Osteoblast (primary cell): ENCODE measurements at regions not wholly inside any gene's neighbourhood (a gene's known extent, or its start where the extent isn't known, plus 50 kb on each side); places are given as distances from the start of the nearest gene placed in this dataset.

Source experiments
- DNase-seq: peaks from one replicate; pipeline ENCODE4 v3.0.0; 2011; ENCODE audit warnings: low spot score, mixed read lengths; ENCODE audit not compliant: insufficient read length; ENCODE audit errors: missing footprints
- H2AFZ ChIP-seq: 2 replicates; pipeline ENCODE4 v1.6.0; 2011; ENCODE audit warnings: mild to moderate bottlenecking, low read length
- H3K27ac ChIP-seq: 2 replicates; pipeline ENCODE4 v1.5.1; 2011; ENCODE audit warnings: mild to moderate bottlenecking, low read depth, low read length, moderate library complexity
- H3K27me3 ChIP-seq: 2 replicates; pipeline ENCODE4 v1.6.0; 2012; ENCODE audit warnings: mild to moderate bottlenecking, control low read depth, inconsistent platforms, low read length, moderate library complexity; ENCODE audit not compliant: insufficient read depth
- H3K36me3 ChIP-seq: 2 replicates; pipeline ENCODE4 v1.5.1; 2011; ENCODE audit warnings: mild to moderate bottlenecking, low read length, control low read depth, moderate library complexity; ENCODE audit not compliant: insufficient read depth
- H3K4me1 ChIP-seq: 2 replicates; pipeline ENCODE4 v1.5.1; 2011; ENCODE audit warnings: mild to moderate bottlenecking, low read length, control low read depth, moderate library complexity; ENCODE audit not compliant: insufficient read depth
- H3K4me2 ChIP-seq: 2 replicates; pipeline ENCODE4 v1.6.0; 2011; ENCODE audit warnings: mild to moderate bottlenecking, low read length; ENCODE audit not compliant: insufficient read depth
- H3K4me3 ChIP-seq: fragments of 200-600 bp; sonication (generic); 3 replicates; pipeline ENCODE4 v1.5.1; 2012; ENCODE audit warnings: mild to moderate bottlenecking, low read length, inconsistent platforms; ENCODE audit not compliant: insufficient read depth
- H3K79me2 ChIP-seq: 2 replicates; pipeline ENCODE4 v1.6.0; 2012; ENCODE audit warnings: mild to moderate bottlenecking, low read length, control low read depth, inconsistent platforms; ENCODE audit not compliant: insufficient read depth
- H3K9me3 ChIP-seq: 2 replicates; pipeline ENCODE4 v1.5.1; 2011; ENCODE audit warnings: low read depth, low read length, control low read depth
- H4K20me1 ChIP-seq: 2 replicates; pipeline ENCODE4 v1.6.0; 2012; ENCODE audit warnings: mild to moderate bottlenecking, low read length, control low read depth; ENCODE audit not compliant: insufficient read depth
- TF ChIP-seq, protein P1 (sequence below): IDR thresholded peaks from 2 replicates; pipeline ENCODE4 v1.5.1; 2011; ENCODE audit warnings: mild to moderate bottlenecking, low read depth, low read length, moderate library complexity; ENCODE audit errors: extremely low read depth

DNA sequence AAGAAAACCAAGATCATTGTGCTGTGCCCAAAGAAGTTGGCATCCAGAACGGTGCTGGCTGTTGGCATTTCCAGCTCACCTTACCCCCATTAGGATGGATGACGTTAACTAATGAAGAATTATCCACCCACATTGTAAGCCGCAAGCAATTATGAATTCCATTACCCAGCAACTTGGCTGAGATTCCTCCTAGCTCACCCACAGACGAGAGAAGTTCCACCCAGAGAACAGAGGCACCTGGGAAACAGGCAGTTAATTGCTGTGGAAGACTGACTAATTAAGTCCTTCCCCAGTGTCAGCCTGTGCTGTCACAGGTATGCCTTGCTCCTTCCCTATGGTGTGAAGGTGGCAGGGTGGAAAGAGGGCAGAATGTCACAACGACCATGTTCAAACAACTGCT, 456.2 kb upstream of the CDH5 start:
- no peak overlapping the region for H2AFZ ChIP-seq
- H3K4me3 ChIP-seq: no peak overlapping the region
- H3K27me3 ChIP-seq: peaks cover 6% of the 10 kb centered on the region
- no peak overlapping the region for H3K27ac ChIP-seq
- no peaks in the 10 kb centered on the region for H4K20me1 ChIP-seq
- no peak overlapping the region for H3K4me2 ChIP-seq
- H3K9me3 ChIP-seq: no peaks in the 10 kb centered on the region
- H3K79me2 ChIP-seq: no peaks in the 10 kb centered on the region
- H3K4me1 ChIP-seq: no peaks in the 10 kb centered on the region
- no peak for DNase-seq
- H3K36me3 ChIP-seq: no peaks in the 10 kb centered on the region
- TF ChIP-seq, protein P1, sequence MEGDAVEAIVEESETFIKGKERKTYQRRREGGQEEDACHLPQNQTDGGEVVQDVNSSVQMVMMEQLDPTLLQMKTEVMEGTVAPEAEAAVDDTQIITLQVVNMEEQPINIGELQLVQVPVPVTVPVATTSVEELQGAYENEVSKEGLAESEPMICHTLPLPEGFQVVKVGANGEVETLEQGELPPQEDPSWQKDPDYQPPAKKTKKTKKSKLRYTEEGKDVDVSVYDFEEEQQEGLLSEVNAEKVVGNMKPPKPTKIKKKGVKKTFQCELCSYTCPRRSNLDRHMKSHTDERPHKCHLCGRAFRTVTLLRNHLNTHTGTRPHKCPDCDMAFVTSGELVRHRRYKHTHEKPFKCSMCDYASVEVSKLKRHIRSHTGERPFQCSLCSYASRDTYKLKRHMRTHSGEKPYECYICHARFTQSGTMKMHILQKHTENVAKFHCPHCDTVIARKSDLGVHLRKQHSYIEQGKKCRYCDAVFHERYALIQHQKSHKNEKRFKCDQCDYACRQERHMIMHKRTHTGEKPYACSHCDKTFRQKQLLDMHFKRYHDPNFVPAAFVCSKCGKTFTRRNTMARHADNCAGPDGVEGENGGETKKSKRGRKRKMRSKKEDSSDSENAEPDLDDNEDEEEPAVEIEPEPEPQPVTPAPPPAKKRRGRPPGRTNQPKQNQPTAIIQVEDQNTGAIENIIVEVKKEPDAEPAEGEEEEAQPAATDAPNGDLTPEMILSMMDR: no peak

DNA sequence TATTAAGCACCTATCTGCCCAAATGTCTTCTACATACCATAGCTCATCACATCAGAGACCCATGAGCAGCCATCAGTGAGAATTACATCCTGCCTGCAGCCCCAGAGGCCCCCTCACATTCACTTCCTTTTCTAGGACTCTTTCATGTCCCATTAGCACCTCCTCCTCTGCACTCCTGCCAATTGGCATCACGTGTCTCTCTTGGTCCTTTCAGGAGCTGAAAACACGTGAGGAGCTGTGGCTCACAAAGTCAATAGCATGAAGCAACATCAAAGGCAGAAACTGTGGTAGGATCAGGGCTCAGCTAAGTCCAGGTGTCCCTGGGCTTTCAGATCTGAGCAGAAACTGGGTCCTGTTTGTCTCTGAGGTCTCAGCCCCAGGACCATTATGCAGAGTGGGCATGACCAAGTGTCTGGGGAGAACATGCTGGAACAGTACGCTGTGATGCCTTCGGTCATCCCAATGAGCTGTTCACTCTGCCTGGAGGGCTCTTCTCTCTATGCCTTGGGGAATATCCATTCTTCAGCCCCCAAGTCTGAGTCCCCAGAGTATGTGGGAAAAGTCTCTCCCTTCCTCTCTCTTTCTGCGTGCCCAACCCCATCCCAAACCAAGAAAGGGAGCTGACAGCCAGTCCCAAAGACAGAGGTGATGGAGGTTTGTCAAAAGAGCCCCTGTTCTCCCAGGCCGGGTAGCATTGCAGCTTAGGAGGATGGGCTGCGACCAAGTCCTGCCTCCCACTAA, 457.0 kb upstream of the CDH5 start:
- no peaks in the 10 kb centered on the region for H3K4me1 ChIP-seq
- H3K79me2 ChIP-seq: no peaks in the 10 kb centered on the region
- H3K27me3 ChIP-seq: peaks cover 7% of the 10 kb centered on the region
- H2AFZ ChIP-seq: no peak overlapping the region
- no peak for DNase-seq
- H4K20me1 ChIP-seq: no peaks in the 10 kb centered on the region
- no peaks in the 10 kb centered on the region for H3K36me3 ChIP-seq
- H3K9me3 ChIP-seq: no peaks in the 10 kb centered on the region
- no peak overlapping the region for H3K4me3 ChIP-seq
- H3K27ac ChIP-seq: no peak overlapping the region
- TF ChIP-seq, protein P1: no peak
- H3K4me2 ChIP-seq: no peak overlapping the region

DNA sequence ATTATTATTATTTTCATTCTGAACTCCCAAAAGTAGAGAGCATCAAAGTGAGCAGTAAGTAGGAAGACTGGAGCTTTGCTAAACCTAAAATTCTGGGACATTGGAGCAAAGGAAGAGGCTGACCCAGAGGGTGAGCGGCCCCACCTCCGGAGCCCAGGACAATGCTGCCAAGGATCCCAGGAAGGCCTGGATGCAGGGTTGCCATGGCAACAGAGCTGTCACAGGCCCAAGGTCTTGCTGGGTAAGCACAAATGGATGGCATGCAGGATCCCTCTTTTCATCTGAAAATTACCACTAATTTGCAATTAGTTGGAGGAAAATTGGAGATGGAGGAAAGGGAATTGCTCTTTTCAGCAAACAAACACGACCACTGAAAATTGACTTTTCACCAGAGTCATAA, 457.9 kb upstream of the CDH5 start:
- H3K4me3 ChIP-seq: no peak overlapping the region
- no peaks in the 10 kb centered on the region for H4K20me1 ChIP-seq
- no peak for DNase-seq
- no peak overlapping the region for H3K27ac ChIP-seq
- H2AFZ ChIP-seq: no peak overlapping the region
- H3K9me3 ChIP-seq: no peaks in the 10 kb centered on the region
- TF ChIP-seq, protein P1: no peak
- no peaks in the 10 kb centered on the region for H3K4me1 ChIP-seq
- H3K27me3 ChIP-seq: peaks cover 9% of the 10 kb centered on the region
- H3K79me2 ChIP-seq: no peaks in the 10 kb centered on the region
- no peaks in the 10 kb centered on the region for H3K36me3 ChIP-seq
- no peak overlapping the region for H3K4me2 ChIP-seq

DNA sequence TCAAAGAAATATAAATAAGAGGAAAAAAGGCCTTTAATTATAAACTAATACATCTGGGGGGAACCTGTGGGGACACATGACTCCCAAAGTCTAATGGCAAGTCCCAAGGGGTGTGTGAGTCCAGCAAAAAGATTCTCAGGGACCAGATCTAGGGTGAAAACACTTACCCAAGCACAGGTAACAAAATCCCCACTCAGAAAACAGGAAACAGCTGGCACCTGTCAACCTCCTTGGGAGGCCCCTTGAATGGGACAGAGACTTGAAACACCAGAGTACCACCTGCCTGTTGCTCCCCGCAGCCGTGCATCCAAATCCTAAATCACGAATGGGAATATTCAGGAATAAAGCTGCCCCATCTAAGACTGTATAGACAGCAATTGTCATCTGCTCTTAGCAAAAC, 461.2 kb upstream of the CDH5 start:
- H3K4me3 ChIP-seq: no peak overlapping the region
- H3K36me3 ChIP-seq: no peaks in the 10 kb centered on the region
- H3K4me1 ChIP-seq: no peaks in the 10 kb centered on the region
- H4K20me1 ChIP-seq: no peaks in the 10 kb centered on the region
- TF ChIP-seq, protein P1: no peak
- no peak overlapping the region for H2AFZ ChIP-seq
- no peak overlapping the region for H3K27ac ChIP-seq
- H3K4me2 ChIP-seq: no peak overlapping the region
- H3K79me2 ChIP-seq: no peaks in the 10 kb centered on the region
- H3K9me3 ChIP-seq: no peaks in the 10 kb centered on the region
- no peak for DNase-seq
- peaks cover 21% of the 10 kb centered on the region for H3K27me3 ChIP-seq
